Upper lobe of left lung (tissue), 6 donors: ENCODE measurements at regions not wholly inside any gene's neighbourhood (a gene's known extent, or its start where the extent isn't known, plus 50 kb on each side); places are given as distances from the start of the nearest gene placed in this dataset.

Source experiments
- ATAC-seq, 2 donors: fragments of 200-7000 bp; cut with Tn5 transposase; one replicate each; pipeline ENCODE4 v1.9.1; 2022; ENCODE audit warnings: mild to moderate bottlenecking in 2 of 2, moderate library complexity in 2 of 2; ENCODE audit not compliant: low FRiP score in 2 of 2
- DNase-seq, 2 donors: peaks; one replicate each; pipeline ENCODE4 v3.0.0-alpha.2; 2019 to 2020
- H3K27ac ChIP-seq, 4 donors: fragments of 200-600 bp; sonication (generic); one replicate each; pipeline ENCODE4 v1.5.1; 2016 to 2019
- H3K27me3 ChIP-seq, 4 donors: fragments of 200-600 bp; sonication (generic); one replicate each; pipeline ENCODE4 v1.5.1; 2017 to 2019
- H3K36me3 ChIP-seq, 4 donors: fragments of 200-600 bp; sonication (generic); one replicate each; pipeline ENCODE4 v1.5.1; 2016 to 2019
- H3K4me1 ChIP-seq, 4 donors: fragments of 200-600 bp; sonication (generic); one replicate each; pipeline ENCODE4 v1.5.1; 2018 to 2019
- H3K4me3 ChIP-seq, 4 donors: fragments of 200-600 bp; sonication (generic); one replicate each; pipeline ENCODE4 v1.5.1; 2017 to 2019; ENCODE audit warnings: mild to moderate bottlenecking in 2 of 4, moderate library complexity in 1 of 4
- H3K9me3 ChIP-seq, 4 donors: fragments of 200-600 bp; sonication (generic); one replicate each; pipeline ENCODE4 v1.5.1; 2018 to 2019
- CTCF ChIP-seq, 6 experiments: fragments of 450-650 bp in 4 of 6; fragments of 200-600 bp in 2 of 6; sonication (generic) in 2 of 6; IDR thresholded peaks; one replicate each; pipeline ENCODE4 v1.5.1; 2016 to 2019; ENCODE audit warnings: antibody characterized with exemption in 6 of 6
- EP300 ChIP-seq, 4 donors: sonication (generic); formaldehyde crosslinking; IDR thresholded peaks; one replicate each; pipeline ENCODE4 v1.5.1; 2017; ENCODE audit warnings: antibody characterized with exemption in 4 of 4, control low read depth in 2 of 4
- POLR2A ChIP-seq, 4 donors: fragments of 450-650 bp; IDR thresholded peaks; one replicate each; pipeline ENCODE4 v1.5.1; 2016 to 2017; ENCODE audit warnings: antibody characterized with exemption in 4 of 4, mild to moderate bottlenecking in 2 of 4
- POLR2AphosphoS5 ChIP-seq, 2 donors: sonication (generic); formaldehyde crosslinking; IDR thresholded peaks; one replicate each; pipeline ENCODE4 v1.5.1; 2017; ENCODE audit warnings: antibody characterized with exemption in 2 of 2
- WGBS, 2 donors: methylation state at CpG; one replicate each; pipeline ENCODE4 v1.1.5; 2017 to 2018; 5-methylcytosine and 5-hydroxymethylcytosine counted together
- donor health status: DM: no; HTN: no; CAD: no; lungs with moderate emphysema.
- donor health status: DM: no; HTN: yes; CAD: no; lungs with severe emphysema.

GRCh38 chr2:123463886-123464285 lies 561.2 kb upstream of the CNTNAP5 start:
- H3K4me1 ChIP-seq = no peaks in the 10 kb centered on the region
- H3K36me3 ChIP-seq = no peaks in the 10 kb centered on the region
- no peaks in the 10 kb centered on the region for H3K27me3 ChIP-seq
- no peak overlapping the region for H3K27ac ChIP-seq
- TF ChIP-seq POLR2A (IDR thresholded peaks at IDR 0.05) = no peak
- TF ChIP-seq CTCF (IDR thresholded peaks at IDR 0.05) = no peak
- TF ChIP-seq POLR2AphosphoS5 (IDR thresholded peaks at IDR 0.05) = no peak
- TF ChIP-seq EP300 (IDR thresholded peaks at IDR 0.05) = no peak
- DNase-seq (no peak), ATAC-seq (no peak)
- no peak overlapping the region for H3K4me3 ChIP-seq
- no peaks in the 10 kb centered on the region for H3K9me3 ChIP-seq

- TF ChIP-seq EP300 (IDR thresholded peaks at IDR 0.05) = no peak
- no peak for TF ChIP-seq POLR2A (IDR thresholded peaks at IDR 0.05)
- TF ChIP-seq POLR2AphosphoS5 (IDR thresholded peaks at IDR 0.05) = no peak
- no peak for TF ChIP-seq CTCF (IDR thresholded peaks at IDR 0.05)
- no peak for DNase-seq
- 0% methylated on average over 1 of the region's 1 CpG; no CpG with 5 or more reads in 1 of the 2 donors for WGBS, 2 donors
- Histone ChIP-seq H3K4me1 (no peaks in the 10 kb centered on the region), H3K9me3 (no peaks in the 10 kb centered on the region), H3K27ac (no peak overlapping the region), H3K4me3 (no peak overlapping the region), H3K36me3 (no peaks in the 10 kb centered on the region), H3K27me3 (no peaks in the 10 kb centered on the region)
- ATAC-seq = no peak
Observed at GRCh38 chr2:123468071-123468470, 557.0 kb upstream of the CNTNAP5 start.

- no peaks in the 10 kb centered on the region for H3K4me1 ChIP-seq
- WGBS, 2 donors = 58 to 69% methylated on average over 3 of the region's 3 CpGs
- H3K27me3 ChIP-seq = no peaks in the 10 kb centered on the region
- no peak overlapping the region for H3K27ac ChIP-seq
- no peak for ATAC-seq
- no peaks in the 10 kb centered on the region for H3K36me3 ChIP-seq
- no peak overlapping the region for H3K4me3 ChIP-seq
- no peak for DNase-seq
- no peak for TF ChIP-seq POLR2AphosphoS5 (IDR thresholded peaks at IDR 0.05)
- no peak for TF ChIP-seq EP300 (IDR thresholded peaks at IDR 0.05)
- TF ChIP-seq CTCF (IDR thresholded peaks at IDR 0.05) = no peak
- no peak for TF ChIP-seq POLR2A (IDR thresholded peaks at IDR 0.05)
- H3K9me3 ChIP-seq = no peaks in the 10 kb centered on the region
Observed at GRCh38 chr2:123481406-123481805, 543.7 kb upstream of the CNTNAP5 start.

- TF ChIP-seq POLR2A (IDR thresholded peaks at IDR 0.05) = no peak
- TF ChIP-seq CTCF (IDR thresholded peaks at IDR 0.05) = no peak
- no peak for TF ChIP-seq EP300 (IDR thresholded peaks at IDR 0.05)
- no peak for TF ChIP-seq POLR2AphosphoS5 (IDR thresholded peaks at IDR 0.05)
- ATAC-seq (no peak), DNase-seq (no peak)
- no peaks in the 10 kb centered on the region for H3K4me1 ChIP-seq
- H3K36me3 ChIP-seq = no peaks in the 10 kb centered on the region
- H3K27ac ChIP-seq = no peak overlapping the region
- 80 to 83% methylated on average over 1 of the region's 1 CpG for WGBS, 2 donors
- H3K27me3 ChIP-seq = no peaks in the 10 kb centered on the region
- no peaks in the 10 kb centered on the region for H3K9me3 ChIP-seq
- H3K4me3 ChIP-seq = no peak overlapping the region
Observed at GRCh38 chr2:123485056-123485455, 540.0 kb upstream of the CNTNAP5 start.

GRCh38 chr2:123493687-123494086 lies 531.4 kb upstream of the CNTNAP5 start:
- no peaks in the 10 kb centered on the region for H3K27me3 ChIP-seq
- H3K4me3 ChIP-seq = no peak overlapping the region
- no peak overlapping the region for H3K27ac ChIP-seq
- no peaks in the 10 kb centered on the region for H3K36me3 ChIP-seq
- TF ChIP-seq CTCF (IDR thresholded peaks at IDR 0.05) = no peak
- TF ChIP-seq POLR2A (IDR thresholded peaks at IDR 0.05) = no peak
- no peak for TF ChIP-seq EP300 (IDR thresholded peaks at IDR 0.05)
- no peak for TF ChIP-seq POLR2AphosphoS5 (IDR thresholded peaks at IDR 0.05)
- no peak for DNase-seq
- H3K9me3 ChIP-seq = no peaks in the 10 kb centered on the region
- WGBS, 2 donors = 75 to 87% methylated on average over 1 of the region's 1 CpG
- ATAC-seq = no peak
- H3K4me1 ChIP-seq = no peaks in the 10 kb centered on the region
